Myocyte (in vitro differentiated cells): ENCODE measurements at regions not wholly inside any gene's neighbourhood (a gene's known extent, or its start where the extent isn't known, plus 50 kb on each side); places are given as distances from the start of the nearest gene placed in this dataset.

ENCODE experiments used
- DNase-seq: peaks from one replicate; pipeline ENCODE4 v3.0.0-alpha.2; 2012; ENCODE audit warnings: low read depth

- DNase-seq = no peak
These were observed 2079.7 kb upstream of the AGA start for GRCh38 chr4:179521952-179522351.

DNA sequence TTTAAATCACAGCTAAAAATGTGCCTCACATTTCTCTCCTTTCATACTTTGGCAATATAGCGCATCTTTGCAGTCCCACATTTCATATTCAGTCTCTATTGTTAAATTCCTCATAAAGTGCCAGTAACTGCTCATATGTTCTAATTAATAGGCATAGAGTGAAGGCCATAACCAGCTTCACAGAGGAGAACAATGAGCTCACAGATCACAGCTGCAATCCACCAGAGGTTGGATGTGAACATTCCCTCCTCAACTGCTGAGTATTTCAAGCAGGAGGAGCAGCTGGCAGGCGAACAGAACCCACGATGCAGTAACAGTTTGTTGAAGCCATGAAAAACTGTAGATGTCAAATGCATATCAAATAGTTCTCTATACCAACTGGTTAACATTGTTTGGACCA is 2088.7 kb upstream of the AGA start:
- no peak for DNase-seq

DNA sequence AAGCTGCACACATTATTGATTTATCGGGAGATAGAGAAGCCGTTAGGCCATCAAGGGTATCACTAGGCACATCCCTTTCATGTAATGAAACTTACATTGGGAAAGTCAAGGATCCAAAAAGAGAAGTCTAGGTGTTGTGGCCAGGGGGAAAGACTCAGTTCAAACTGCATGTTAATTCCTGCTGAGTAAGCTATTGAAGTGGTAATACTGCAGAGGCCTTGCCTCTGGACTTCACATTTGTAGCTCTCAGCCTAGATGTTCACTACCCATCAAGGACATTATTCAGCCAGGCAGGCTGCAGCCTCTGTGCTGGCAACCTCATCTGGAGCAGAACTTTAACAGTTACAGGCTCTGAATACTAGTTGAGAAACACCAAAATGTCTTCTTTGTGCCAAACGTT is 2094.5 kb upstream of the AGA start:
- no peak for DNase-seq

DNA sequence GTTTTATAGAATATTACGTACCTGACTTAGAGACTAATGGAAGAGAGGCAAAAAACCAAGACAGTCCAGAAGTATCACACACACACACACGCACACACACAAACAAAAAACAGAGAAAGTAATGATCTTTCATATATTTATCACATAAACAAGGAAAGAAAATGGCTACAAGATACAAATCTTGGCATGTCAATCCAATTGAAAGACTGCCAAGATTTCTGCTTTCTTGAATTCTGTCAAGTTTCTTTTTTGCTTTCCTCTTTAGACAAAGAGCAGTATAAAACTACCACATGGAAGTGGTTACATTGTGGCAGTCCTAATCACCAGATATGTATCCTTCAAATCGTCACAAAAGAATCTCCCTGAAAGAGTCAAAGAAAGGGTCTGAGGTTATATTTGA is 2097.4 kb upstream of the AGA start:
- DNase-seq = no peak

DNA sequence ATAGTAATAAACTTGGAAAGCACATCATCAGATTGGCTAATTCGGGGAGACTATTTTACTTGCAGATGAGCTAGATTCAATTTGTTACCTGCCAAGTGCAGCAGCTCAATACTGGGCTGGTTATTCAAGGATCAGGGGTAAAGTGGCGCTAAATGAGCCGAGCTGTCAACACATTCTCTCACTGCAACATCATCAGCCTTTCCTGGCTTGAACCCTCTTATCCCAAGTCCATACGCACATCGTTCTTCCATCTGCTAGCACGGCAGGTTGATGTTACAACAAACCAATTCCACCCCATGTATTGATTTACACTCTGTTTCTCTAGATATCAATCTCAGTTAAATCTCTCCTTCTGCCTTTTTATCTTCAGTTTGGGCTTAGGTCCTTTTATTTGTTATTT is 2101.5 kb upstream of the AGA start:
- no peak for DNase-seq

- DNase-seq = no peak
These were observed 2102.3 kb upstream of the AGA start for GRCh38 chr4:179544496-179544895.

DNA sequence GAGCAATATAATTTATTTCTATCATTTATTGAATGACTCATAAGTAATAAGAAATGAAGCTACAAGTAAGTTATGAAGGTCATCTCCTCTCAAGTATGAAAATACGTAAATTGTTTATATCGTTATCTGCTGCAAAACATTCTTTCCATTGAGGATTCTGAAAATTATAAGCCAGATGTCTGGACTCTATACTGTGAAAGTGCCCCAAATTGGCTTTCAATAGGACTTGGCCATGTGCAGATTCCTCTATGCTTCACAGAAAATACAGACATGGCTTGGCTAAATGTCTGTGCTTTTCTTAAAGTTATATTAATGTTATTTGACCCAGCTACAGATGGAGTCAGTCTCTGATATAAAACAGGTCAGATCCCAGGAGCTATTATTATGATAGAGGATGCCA is 2109.9 kb upstream of the AGA start:
- DNase-seq = no peak

- DNase-seq = no peak
These were observed 2121.5 kb upstream of the AGA start for GRCh38 chr4:179563741-179564140.

GRCh38 chr4:179569549-179569948 is 2127.3 kb upstream of the AGA start:
- DNase-seq = peak; percentile 1

- DNase-seq = no peak
These were observed 2140.1 kb upstream of the AGA start for GRCh38 chr4:179582164-179582905.

DNA sequence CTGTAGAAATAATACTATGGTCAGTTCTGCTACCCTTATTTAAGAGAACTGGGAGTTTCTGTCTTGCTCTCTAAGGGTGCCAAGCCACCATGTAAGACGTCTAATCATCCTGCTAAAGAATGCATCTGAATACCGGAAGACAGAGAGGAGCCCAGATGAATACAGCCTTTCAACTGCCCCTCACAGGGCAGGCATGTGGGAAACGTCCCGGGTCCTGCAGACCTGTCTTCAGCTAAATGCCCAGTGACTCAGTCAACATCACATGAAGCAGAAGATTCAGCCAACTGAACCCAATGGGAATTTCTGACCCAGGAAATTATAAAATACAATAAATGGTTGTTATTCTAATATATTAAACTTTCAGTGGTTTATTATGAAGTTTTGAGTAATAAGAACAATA is 2141.0 kb upstream of the AGA start:
- no peak for DNase-seq

DNA sequence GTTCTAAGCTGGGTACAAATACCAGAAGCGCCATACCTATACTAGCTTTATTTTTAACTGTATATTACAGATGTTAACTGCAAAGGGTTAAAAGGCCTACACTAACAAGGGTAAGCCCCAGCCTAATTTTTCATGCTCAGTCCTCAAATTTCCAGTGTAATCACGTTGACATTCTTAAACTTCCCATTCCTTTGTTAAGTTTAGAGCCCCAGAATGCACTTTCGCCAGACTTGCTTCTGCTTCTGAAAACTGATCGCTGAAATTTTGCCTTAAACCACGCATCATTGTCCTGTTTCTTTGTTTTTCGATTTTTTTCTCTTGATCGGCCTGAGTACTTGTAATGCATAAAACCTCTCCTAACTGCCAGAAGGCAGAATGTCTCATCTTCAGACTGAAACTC is 2141.9 kb upstream of the AGA start:
- DNase-seq = no peak

DNA sequence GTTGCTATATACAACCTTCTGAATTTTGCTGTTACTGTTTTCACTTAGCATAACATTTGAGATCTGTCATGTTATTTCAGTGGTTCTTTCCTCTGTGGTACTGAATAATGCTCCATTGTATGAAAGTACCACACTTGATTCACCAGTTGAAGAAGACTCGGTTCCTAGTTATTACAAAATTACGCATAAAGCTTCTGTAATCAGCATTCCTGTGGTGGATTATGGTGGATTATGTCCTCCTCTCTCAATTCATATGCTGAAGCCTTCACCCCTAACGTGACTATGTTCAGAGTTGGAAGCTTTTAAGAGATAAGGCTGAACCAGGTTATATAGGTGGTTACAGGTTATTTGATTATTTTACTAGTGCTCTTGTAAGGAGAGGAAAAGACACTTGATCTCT is 2143.5 kb upstream of the AGA start:
- DNase-seq = no peak

- DNase-seq = no peak
These were observed 2144.2 kb upstream of the AGA start for GRCh38 chr4:179586460-179586859.

- DNase-seq = peak; percentile 5
These were observed 2153.6 kb upstream of the AGA start for GRCh38 chr4:179595671-179596410.

GRCh38 chr4:179596621-179597020 is 2154.4 kb upstream of the AGA start:
- no peak for DNase-seq

DNA sequence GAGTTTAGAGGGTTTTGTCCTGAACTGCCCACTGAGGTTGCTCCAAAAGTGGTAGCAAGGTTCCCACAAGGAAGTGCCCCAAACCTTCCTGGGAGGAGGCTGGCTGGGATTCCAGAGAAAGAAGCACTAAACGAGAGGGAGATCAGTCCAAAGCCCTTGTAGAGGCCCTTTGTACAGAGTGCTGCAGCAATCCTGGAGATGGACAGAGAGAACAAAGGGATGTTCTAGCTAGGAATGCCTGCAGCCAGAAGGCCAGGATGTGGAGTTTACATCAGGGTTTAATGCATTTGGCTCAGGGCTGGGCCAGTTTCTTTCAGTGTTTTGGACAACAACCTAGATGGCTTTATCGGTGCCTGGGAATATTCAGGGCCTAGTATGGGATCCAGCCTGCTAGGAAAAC is 2155.1 kb upstream of the AGA start:
- DNase-seq = no peak

DNA sequence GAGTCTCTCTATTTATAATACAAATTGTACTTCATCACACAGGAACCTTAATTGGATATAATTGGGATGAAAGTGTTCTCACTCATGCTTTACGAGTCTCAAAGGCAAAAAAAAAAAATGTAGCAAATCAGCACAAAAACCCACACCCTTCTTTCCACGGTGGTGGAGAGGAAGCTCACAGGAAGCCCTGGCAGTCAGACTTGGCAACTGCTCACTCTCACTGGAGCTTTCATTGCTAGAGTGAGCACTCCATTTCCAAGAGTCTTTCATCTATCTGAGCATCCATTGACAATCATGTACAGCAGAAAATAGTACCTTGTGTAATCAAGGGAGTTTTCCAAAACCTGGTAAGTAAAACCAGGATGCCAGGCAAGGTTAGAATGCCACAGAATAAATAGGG is 2159.4 kb upstream of the AGA start:
- no peak for DNase-seq

- DNase-seq = no peak
These were observed 2163.0 kb upstream of the AGA start for GRCh38 chr4:179605196-179605595.

GRCh38 chr4:179607003-179607402 is 2164.8 kb upstream of the AGA start:
- no peak for DNase-seq

GRCh38 chr4:179615704-179616103 is 2173.5 kb upstream of the AGA start:
- no peak for DNase-seq

DNA sequence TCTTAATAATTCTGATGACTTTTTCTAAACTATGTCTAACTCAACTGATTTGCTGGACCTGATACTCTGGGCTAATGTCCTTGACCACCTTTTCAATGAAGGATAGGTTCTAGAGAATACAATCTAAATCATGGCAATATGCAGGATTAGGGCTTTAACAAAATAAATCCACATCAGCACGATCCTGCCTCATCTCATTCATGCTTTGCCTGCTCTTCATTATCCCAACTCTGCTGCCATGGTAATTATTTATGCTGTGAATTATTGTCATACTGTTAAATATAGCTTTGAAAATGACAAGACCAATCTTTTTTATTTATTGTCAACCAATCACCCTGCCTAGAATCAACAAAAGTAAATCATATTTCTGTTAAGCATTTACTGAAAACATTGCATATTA is 2176.7 kb upstream of the AGA start:
- DNase-seq = no peak

DNA sequence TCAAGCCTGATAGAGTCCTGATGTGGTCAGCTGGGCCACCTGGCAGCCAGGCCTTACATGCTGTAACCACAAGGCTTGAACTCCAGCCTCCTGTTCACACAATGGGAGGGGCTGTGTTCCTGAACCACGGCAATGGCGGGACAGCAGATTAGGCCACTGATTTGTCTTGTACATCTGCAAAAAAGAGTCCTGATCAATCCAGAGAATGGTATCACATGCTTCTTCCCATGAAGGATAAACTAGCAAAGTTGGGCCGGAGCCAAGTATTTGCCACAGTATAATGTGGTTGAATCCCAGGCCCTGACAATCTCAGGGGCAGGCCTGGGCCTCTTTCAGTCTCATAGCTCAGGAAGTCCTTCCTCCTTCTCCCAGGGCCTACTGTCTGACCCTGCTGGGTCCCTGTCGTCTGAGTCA is 2182.5 kb upstream of the AGA start:
- DNase-seq = peak; percentile 23
